Epithelial cell of esophagus (primary cell): ENCODE measurements at regions not wholly inside any gene's neighbourhood (a gene's known extent, or its start where the extent isn't known, plus 50 kb on each side); places are given as distances from the start of the nearest gene placed in this dataset.
A peak's percentile ranks its signal among the peaks of the same experiment; 100 is the strongest.

Source experiments
- DNase-seq: peaks from one replicate; pipeline ENCODE4 v3.0.0; 2010; ENCODE audit warnings: low read depth
- H3K4me3 ChIP-seq: 2 replicates; pipeline ENCODE4 v1.5.1; 2011; ENCODE audit warnings: mild to moderate bottlenecking, low read length, control low read depth
- TF ChIP-seq, protein P1 (sequence below): IDR thresholded peaks from 2 replicates; pipeline ENCODE4 v1.5.1; 2011; ENCODE audit warnings: low read depth, mild to moderate bottlenecking, low read length, control low read depth, inconsistent platforms; ENCODE audit not compliant: insufficient read depth; ENCODE audit errors: missing control alignments

DNA sequence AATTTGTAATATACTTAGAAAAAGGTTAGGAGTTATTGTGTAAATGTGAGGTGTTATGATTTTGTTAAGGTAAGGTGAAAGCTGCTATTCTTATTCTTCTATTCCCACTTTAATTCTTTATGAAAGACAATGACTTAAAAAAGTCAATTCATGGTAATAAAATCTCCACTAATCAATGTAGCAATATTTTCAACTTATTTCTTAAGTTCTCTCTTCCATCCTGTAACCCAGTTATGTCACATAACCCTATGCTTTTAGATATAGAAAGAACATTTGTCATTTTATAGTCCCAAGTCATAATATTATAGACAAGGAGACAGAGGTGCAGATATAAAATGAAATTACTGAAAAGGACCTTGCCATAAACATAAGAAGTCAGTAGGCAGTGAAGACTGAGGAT, 157.9 kb upstream of the SLC7A11 start:
- TF ChIP-seq, protein P1, sequence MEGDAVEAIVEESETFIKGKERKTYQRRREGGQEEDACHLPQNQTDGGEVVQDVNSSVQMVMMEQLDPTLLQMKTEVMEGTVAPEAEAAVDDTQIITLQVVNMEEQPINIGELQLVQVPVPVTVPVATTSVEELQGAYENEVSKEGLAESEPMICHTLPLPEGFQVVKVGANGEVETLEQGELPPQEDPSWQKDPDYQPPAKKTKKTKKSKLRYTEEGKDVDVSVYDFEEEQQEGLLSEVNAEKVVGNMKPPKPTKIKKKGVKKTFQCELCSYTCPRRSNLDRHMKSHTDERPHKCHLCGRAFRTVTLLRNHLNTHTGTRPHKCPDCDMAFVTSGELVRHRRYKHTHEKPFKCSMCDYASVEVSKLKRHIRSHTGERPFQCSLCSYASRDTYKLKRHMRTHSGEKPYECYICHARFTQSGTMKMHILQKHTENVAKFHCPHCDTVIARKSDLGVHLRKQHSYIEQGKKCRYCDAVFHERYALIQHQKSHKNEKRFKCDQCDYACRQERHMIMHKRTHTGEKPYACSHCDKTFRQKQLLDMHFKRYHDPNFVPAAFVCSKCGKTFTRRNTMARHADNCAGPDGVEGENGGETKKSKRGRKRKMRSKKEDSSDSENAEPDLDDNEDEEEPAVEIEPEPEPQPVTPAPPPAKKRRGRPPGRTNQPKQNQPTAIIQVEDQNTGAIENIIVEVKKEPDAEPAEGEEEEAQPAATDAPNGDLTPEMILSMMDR: no peak
- DNase-seq: no peak

DNA sequence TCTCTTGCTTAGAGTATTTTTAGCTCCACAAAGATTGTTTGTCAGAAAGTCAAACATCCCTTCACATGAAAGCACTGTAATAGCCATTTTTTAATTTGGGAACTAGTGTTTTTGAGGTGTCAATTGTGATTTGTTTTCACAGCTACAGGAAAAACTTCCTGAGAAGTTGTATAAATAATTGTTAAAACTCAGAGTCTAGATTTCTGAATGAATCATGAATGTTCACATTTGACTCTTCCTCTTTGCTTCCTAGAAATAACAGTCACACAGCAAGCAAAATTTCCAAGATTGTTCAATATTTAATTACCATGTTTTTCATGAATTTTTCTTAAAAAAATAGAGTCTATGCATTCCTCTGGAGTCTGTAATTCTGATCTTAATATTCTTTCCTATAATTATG, 156.9 kb upstream of the SLC7A11 start:
- no peak for DNase-seq
- no peak overlapping the region for H3K4me3 ChIP-seq
- TF ChIP-seq, protein P1: no peak

More for the DNA sequence above, 157.9 kb upstream of the SLC7A11 start:
- no peak overlapping the region for H3K4me3 ChIP-seq

DNA sequence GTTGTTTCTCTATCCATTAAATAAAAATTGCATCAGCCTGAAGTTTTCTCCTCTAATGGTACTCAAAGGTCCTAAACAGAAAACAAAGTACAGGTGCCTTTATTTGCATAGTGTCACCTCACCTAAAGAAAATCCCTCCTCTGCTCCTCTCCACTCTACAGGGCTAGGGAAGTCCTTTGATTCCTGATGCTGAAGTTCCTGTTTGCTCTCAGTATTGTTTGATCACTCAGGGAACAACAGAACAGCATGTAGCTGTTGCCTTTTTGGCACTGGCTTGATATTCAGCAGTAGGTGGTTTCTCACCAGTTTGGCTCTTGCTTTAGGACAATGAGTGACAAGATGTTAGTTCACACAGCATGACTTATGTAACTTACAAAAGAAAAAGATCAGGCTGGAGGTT, 156.2 kb upstream of the SLC7A11 start:
- TF ChIP-seq, protein P1: no peak
- no peak overlapping the region for H3K4me3 ChIP-seq
- DNase-seq: no peak

DNA sequence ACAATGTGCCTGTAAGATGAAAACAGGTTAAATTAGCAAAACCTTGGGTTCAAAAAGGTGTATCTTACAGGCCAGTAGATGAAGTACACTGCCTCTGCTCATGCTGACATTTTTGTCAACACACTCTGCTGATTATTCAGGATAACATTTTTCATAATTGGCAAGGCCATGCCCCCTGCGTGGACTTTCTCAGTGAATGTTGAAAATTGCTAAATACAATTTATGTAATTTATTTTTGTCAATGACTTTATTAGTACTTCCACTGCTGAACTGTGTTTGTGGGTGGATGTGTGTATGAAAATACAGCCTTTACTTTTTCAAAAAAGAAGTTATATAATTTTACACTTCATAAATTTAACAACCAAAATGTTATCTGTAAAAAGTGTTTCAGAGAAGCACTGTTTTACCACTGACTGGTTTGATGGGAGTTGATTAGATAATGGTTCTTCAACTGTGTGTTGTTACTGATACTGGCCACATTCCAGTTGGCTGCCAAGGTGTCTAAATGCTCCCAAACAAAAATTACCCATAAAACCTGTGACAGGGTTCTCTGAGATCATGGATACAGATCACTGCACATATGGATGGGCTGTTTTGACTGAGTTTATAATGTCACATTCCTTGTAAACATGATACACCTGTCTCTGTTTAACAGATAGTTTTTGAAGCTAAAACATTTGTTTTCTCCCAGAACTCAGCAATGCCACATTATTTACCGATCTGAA, 151.9 kb upstream of the SLC7A11 start:
- TF ChIP-seq, protein P1: no peak
- no peak overlapping the region for H3K4me3 ChIP-seq
- no peak for DNase-seq

DNA sequence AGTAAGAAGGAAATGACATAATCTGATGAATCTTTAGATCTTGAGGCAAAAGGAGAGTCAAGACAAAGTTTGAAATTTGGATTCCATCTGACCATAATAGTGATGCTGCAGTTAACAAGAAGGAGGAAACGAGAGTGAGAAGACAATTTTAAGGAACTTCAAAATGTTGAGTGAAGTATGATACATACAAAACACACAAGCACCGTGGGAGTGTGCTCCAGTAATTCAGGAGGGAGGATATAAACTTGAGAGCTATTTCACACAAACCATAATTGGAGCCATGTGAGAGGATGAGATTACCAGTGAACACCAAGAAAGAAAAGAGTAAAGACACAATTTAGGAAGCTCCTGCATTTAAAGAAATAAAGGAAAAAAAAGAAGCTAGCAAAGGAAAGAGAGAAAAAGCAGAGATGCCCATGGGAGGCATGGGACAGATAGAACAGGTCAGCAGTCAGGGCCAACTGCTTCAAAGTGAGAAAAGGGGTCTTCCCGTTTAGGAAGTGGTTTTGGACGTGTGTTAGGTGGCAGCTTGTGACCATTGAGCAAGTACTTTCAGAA, 150.7 kb upstream of the SLC7A11 start:
- DNase-seq: no peak
- H3K4me3 ChIP-seq: no peak overlapping the region
- TF ChIP-seq, protein P1: no peak

DNA sequence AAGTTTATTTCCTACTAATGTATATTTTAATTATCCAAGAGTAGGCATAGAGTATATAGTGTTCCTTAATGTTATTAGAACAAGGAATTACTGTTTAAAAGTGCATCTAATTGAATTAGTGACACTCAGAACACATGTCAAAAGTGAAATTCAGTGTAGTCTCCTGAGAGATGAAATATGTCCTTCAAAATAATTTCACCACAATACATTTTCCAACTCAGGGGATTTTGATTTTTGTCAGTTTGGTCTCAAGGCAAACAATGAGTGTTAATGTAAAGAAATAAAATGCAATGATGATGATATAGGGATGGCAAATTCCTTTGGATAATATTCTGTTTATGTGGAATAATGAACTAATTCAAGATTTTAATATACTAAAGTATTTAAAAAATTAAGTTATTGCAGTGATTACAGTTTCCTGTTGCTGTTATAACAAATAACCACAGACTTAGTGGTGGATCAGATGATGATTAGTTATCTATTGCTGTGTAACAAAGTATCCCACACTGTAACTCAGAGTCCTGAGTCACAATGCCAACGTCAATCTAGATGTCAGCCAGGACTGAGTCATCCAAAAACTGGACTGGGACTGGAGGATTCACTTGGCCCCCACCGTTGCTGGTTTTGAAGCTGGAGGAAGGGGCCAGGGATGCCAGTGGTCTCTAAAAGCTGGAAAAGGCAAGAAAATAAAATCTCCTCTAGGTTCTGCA, 148.0 kb upstream of the SLC7A11 start:
- no peak overlapping the region for H3K4me3 ChIP-seq
- DNase-seq: peak; percentile 17
- TF ChIP-seq, protein P1: no peak
